GM21528 (cell line): ENCODE measurements at regions not wholly inside any gene's neighbourhood (a gene's known extent, or its start where the extent isn't known, plus 50 kb on each side); places are given as distances from the start of the nearest gene placed in this dataset.

Experiments
- ATAC-seq: cut with Tn5 transposase; IDR thresholded peaks from one replicate; pipeline ENCODE4 v1.9.1; 2021; ENCODE audit warnings: mild to moderate bottlenecking, moderate library complexity; ENCODE audit not compliant: unreplicated experiment, low FRiP score

DNA sequence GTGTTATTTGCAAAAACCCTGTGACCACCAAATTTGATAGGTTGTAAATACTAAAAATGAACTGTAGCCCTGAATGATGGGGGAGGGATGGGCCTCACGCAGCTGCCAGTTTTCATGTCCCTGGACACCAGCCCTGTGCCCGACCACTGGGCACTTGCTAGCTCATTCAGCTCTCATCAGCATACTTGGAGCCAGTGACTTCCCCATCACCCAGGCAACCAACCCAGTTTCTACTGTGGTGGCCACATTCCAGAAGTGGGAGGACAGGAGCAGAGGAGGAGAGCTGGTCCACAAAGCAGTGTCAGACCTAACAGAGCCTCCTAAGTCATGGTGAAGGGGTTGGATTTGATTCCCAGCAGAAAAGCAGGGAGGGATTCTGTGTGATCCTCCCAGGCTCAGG is 128.2 kb downstream of the CPEB2 start:
- no peak for ATAC-seq

GRCh38 chr4:15131551-15131950 is 129.3 kb downstream of the CPEB2 start:
- no peak for ATAC-seq

GRCh38 chr4:15132739-15133138 is 130.5 kb downstream of the CPEB2 start:
- no peak for ATAC-seq

DNA sequence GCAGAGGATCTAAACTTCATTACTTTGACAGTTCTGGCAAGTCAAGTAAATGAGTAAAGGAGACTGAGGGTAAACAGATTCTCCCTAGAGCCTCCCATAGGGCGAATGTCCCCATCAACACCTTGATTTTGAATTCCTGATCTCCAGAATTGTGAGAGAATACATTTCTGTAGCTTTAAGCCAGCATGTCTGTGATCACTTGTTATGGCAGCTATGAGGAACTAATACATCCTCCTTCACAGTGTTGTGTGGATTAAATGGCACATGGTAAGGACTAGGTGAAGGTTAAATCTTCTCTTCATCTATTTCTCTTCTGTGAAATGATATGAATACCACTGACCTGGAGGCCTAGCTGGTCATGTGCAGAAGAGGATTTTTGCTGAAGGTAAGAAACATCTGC is 137.3 kb downstream of the CPEB2 start:
- ATAC-seq, result no peak

- no peak for ATAC-seq
Measured at GRCh38 chr4:15142201-15142600, 139.9 kb downstream of the CPEB2 start.

DNA sequence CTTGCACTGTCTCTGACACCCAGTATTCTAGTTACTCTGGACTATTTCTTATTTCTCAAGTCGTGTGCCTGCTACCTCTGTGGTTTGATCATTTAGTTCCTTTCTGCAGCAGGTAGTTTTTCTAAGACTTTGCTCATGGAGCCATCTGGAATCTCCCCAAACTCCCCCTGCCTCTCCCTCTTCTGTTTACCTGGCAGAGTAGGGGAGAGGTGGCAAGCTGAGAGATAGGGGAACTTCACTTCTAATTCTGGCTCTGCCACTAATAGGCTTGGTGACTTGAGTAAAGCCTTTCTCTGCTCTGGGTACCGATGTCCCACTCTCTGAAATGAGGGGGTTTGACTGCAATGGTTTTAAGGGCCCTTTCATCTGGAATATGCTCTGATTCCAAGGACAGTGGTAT is 141.3 kb downstream of the CPEB2 start:
- no peak for ATAC-seq

DNA sequence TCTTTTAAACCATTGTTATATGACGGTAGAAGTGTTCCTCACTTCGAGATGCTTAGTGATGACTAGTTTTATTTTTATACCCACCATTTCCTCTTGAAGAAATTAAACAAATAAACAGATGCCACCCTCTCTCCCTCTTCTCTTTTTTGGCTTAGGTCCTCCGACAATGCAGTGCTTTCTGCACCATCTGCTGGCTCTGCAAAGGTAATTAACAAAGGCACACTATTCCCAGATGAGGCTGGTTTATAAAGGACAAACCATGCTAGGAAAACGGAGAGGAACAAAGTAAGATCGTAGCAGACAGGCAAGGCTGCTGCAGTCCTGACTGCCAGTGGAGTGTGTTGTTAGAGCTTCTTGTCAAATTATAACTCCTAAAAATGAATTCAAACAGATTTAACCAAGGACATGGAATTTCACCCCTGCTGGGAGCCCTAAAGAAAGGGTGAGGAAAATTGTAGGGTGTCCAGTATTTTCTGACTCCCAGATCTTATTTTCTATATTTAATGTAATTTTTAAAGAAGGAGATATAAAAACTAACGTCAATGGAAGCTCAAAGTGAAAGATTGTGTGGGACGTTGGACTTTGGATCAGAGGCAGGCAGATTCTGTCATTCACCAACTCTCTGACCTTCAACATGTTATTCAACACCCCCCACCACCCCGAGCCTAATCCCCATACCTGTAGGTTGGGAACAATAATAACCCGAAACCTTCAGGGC is 142.1 kb downstream of the CPEB2 start:
- no peak for ATAC-seq

DNA sequence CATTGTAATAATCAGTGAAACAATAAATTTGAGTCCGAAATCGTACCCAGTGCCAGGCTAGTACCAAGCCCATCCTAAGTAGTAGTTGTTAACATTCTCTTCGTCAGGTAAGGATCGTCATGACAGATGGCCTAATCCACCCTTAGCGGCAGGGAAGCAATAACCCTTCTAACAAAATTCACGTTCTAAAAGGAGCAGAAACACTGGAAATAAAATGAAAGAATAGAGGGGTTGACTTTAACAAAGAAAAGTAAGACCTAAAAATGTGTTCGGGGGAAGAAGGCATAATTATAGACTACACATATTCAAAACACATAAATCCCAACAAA is 142.7 kb downstream of the CPEB2 start:
- ATAC-seq, result no peak

DNA sequence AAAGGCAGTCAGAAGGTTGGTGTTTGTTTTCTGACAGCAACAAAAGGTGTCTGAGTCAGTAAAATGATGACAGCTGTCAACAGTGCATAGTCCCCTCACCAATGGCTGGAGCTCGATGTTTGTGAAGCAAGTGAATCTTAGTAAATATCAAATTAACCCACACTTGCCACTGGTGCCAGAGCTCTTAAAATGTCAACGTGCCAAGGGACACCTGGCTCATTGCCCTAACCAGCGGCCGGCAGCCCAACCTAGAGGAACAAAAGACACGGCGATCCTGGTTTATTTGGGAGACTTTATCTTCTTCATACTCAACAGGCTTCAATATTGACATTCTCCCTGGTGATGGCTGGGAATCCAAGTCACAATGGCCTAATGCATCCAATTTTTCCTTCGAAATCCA is 143.4 kb downstream of the CPEB2 start:
- no peak for ATAC-seq

- ATAC-seq, result no peak
Measured at GRCh38 chr4:15147714-15148113, 145.4 kb downstream of the CPEB2 start.

DNA sequence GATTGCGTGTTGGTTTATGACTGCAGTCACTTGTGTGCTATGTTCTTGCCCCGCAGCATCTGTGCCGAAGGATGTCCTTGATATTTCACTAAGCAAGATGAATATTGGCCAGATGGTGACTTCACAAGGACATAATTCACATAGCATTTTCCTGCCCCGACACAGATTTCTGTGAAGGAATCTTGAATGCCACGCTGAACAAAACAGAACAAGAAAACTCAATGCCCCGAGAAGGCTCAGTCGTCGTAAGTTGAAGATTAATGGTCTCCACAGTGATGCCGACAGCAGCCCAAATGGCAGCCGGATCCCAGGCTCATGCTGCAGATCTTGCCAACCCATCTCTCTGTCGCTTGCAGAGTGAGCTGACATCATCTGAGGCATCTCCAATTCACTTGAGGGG is 145.9 kb downstream of the CPEB2 start:
- ATAC-seq, result no peak

GRCh38 chr4:15148691-15149090 is 146.4 kb downstream of the CPEB2 start:
- no peak for ATAC-seq

DNA sequence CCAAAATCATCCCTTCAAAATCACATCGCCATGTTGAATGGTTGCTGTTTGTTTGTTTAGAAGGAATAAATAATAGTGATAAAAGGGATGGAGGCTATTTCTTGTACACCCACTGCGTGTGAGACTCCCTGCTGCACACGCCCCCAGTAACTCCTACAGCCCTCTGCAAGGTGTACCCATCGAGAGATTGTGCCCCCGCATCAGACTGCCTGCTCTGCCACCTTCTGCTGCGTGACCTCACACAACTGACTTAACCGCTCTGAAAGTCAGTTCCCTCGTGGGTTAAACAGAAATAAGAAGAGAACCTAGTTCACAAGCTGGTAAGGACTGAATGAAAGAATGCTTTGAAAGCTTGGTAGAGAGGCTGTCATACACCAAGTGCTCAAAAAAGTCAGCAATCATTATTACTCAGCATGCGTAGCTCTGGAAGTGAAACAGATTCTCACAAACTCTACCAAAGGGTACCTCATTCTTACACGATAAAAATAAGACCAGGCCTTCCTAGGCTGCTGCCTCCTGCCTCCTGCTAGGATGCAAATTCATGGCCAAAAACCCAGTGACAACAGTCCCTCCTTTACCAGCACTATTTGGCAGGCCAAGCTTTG is 147.1 kb downstream of the CPEB2 start:
- ATAC-seq, result peak; percentile 85

DNA sequence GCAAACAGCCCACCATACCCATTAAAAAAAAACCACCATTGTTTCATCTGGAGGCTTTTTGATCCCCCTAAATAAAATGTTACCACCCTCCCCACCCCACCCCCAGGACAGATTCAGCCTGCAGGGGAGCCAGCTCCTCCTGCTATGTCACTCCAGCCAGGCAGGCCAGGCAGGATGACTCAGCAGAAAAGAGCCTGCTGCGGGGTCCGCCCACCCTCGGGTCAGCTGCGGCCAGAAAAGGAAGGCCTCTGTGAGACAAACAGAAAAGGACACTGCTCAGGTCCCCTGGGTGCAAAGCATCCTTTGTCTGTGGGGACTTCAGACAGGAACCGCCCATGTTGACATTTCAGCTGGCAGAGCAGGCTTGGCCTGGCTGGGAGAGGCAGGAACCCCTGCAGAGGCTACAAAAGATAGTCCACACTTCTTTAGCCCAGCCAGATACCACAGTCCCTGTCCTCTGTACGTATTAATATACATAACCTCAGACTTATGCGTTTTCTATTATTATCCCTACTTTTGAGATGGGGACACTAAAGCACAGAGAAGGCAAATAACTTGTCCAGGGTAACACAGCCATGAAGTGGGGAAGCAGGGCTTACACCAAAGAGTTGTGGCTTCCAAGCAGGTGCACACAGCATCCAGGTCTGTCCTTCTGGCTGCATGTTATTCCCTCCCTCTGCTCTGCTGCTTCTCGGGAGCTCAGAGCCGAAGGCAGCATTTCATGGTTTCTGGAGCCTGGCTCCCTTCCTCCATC is 147.7 kb downstream of the CPEB2 start:
- ATAC-seq, result peak; percentile 59

GRCh38 chr4:15150631-15151030 is 148.3 kb downstream of the CPEB2 start:
- ATAC-seq, result no peak

DNA sequence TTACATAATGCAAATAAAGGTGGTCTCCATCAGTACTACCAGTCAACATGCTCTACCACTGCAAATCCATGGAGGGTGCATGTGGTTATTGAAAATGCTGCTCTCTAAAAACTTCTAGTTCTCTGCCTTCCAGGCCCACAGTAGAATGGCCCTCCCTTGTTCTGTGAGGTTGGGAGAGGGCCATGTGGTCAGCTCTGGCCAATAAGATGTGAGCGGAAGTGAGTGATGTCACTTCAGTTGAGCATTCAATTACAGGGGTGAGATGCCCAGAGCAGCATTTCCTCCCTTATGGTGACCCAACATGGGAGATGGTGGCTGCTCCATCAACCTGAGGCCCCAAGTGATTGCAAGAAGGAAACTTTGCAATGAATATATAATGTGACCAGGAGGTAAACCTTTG is 148.8 kb downstream of the CPEB2 start:
- ATAC-seq, result no peak

GRCh38 chr4:15153662-15154061 is 151.4 kb downstream of the CPEB2 start:
- no peak for ATAC-seq

GRCh38 chr4:15158406-15159091 is 156.3 kb downstream of the CPEB2 start:
- no peak for ATAC-seq

- no peak for ATAC-seq
Measured at GRCh38 chr4:15159477-15160019, 157.3 kb downstream of the CPEB2 start.

DNA sequence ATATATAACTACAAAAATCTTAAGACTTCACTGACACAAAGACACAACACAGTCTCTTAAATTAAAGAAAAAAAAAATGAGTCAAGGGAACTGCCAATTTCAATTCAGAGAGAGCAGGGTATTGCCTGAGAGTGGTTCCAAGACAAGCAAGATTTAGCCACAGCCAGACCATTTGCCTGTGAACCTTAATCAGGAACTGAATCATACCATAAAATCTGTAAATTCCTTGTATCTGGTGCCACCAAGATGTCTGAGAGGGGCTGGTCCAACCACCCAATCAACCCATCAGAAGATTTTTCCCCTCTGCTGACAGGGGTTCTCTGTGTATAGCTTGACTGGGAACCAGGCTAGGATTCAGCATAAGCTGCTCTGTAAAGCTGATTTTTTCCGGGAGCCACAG is 159.2 kb downstream of the CPEB2 start:
- ATAC-seq, result no peak

DNA sequence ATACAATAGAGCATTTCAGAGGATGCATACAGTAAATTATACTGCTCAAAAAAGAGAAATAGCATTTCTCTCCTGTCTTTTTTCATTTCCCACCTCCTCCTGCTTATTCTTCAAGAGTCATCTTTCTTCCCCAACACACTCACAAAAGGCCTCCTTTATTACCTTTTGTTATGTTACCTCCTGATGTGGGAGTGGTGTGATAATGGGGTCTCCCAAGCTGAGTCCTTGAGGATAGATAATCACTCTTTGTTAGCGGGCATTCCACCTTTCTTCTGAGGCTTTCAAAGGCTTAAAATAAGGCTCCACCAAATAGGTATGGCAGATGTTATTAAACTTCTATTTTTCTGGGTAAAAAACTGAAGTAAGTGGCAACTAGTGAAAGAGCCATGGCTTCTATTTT is 159.8 kb downstream of the CPEB2 start:
- no peak for ATAC-seq
